ENCODE measurements at regions not wholly inside any gene's neighbourhood (a gene's known extent, or its start where the extent isn't known, plus 50 kb on each side); places are given as distances from the start of the nearest gene placed in this dataset.

GRCh38 chr5:174987443-174988012 lies 263.1 kb downstream of the MSX2 start:
- no peak overlapping the region for H3K4me3 ChIP-seq (ENCODE audit: low read depth, low read length)
- ChIA-PET CTCF (no interaction called here), POLR2A (no interaction called here)
- no peaks in the 10 kb centered on the region for H3K36me3 Mint-ChIP-seq (ENCODE audit: insufficient read depth, unreplicated experiment)
- no peaks in the 10 kb centered on the region for H3K9me3 ChIP-seq
- no peak for TF ChIP-seq CTCF (IDR thresholded peaks at IDR 0.05; ENCODE audit: insufficient read depth in 1 of 2, low read depth in 1 of 2, low read length in 1 of 2, severe bottlenecking in 1 of 2, unreplicated experiment in 1 of 2)
- H3K4me1 ChIP-seq, result no peaks in the 10 kb centered on the region
- intact Hi-C loops (cut with micrococcal nuclease; ENCODE audit: unreplicated experiment), result no loop called here
- no peak for DNase-seq
- no peak overlapping the region for H3K27ac Mint-ChIP-seq (ENCODE audit: unreplicated experiment)
- BruUV-seq (replicated peaks), result no TSS peak
- peaks cover 7% of the 10 kb centered on the region for H3K27me3 Mint-ChIP-seq (ENCODE audit: insufficient read depth, unreplicated experiment)
- no peak overlapping the region for H3K4me3 Mint-ChIP-seq (ENCODE audit: unreplicated experiment)
- H3K4me1 Mint-ChIP-seq (ENCODE audit: low read depth, unreplicated experiment), result no peaks in the 10 kb centered on the region
- no peaks in the 10 kb centered on the region for H3K27me3 ChIP-seq (replicated peaks; ENCODE audit: control insufficient read depth, insufficient read depth, low read length)
- H3K9me3 Mint-ChIP-seq (ENCODE audit: unreplicated experiment), result no peaks in the 10 kb centered on the region
- H3K36me3 ChIP-seq (ENCODE audit: control insufficient read depth, insufficient read depth, low read length), result no peaks in the 10 kb centered on the region

- intact Hi-C loops (cut with micrococcal nuclease; ENCODE audit: unreplicated experiment), result no loop called here
- H3K27me3 Mint-ChIP-seq (ENCODE audit: insufficient read depth, unreplicated experiment), result peaks cover 4% of the 10 kb centered on the region
- no peaks in the 10 kb centered on the region for H3K4me1 ChIP-seq
- H3K9me3 ChIP-seq, result no peaks in the 10 kb centered on the region
- H3K36me3 ChIP-seq (ENCODE audit: control insufficient read depth, insufficient read depth, low read length), result no peaks in the 10 kb centered on the region
- ChIA-PET POLR2A (no interaction called here), CTCF (no interaction called here)
- no TSS peak for BruUV-seq (replicated peaks)
- H3K4me3 ChIP-seq (ENCODE audit: low read depth, low read length), result no peak overlapping the region
- no peak for DNase-seq
- H3K9me3 Mint-ChIP-seq (ENCODE audit: unreplicated experiment), result no peaks in the 10 kb centered on the region
- no peak overlapping the region for H3K4me3 Mint-ChIP-seq (ENCODE audit: unreplicated experiment)
- TF ChIP-seq CTCF (IDR thresholded peaks at IDR 0.05; ENCODE audit: insufficient read depth in 1 of 2, low read depth in 1 of 2, low read length in 1 of 2, severe bottlenecking in 1 of 2, unreplicated experiment in 1 of 2), result no peak
- H3K4me1 Mint-ChIP-seq (ENCODE audit: low read depth, unreplicated experiment), result peaks cover 9% of the 10 kb centered on the region
- no peaks in the 10 kb centered on the region for H3K36me3 Mint-ChIP-seq (ENCODE audit: insufficient read depth, unreplicated experiment)
- no peak overlapping the region for H3K27ac Mint-ChIP-seq (ENCODE audit: unreplicated experiment)
- H3K27me3 ChIP-seq (replicated peaks; ENCODE audit: control insufficient read depth, insufficient read depth, low read length), result no peaks in the 10 kb centered on the region; the same call in 1 of the 2 replicates
These were observed 260.5 kb downstream of the MSX2 start for GRCh38 chr5:174984863-174985262.

GRCh38 chr5:174982485-174982884 lies 258.1 kb downstream of the MSX2 start:
- Histone ChIP-seq H3K27me3 (replicated peaks; ENCODE audit: control insufficient read depth, insufficient read depth, low read length) (no peaks in the 10 kb centered on the region; the same call in 1 of the 2 replicates), H3K4me1 (no peaks in the 10 kb centered on the region), H3K36me3 (ENCODE audit: control insufficient read depth, insufficient read depth, low read length) (no peaks in the 10 kb centered on the region), H3K4me3 (ENCODE audit: low read depth, low read length) (no peak overlapping the region), H3K9me3 (no peaks in the 10 kb centered on the region)
- ChIA-PET CTCF (no interaction called here), POLR2A (no interaction called here)
- no peak overlapping the region for H3K4me3 Mint-ChIP-seq (ENCODE audit: unreplicated experiment)
- no peak overlapping the region for H3K27ac Mint-ChIP-seq (ENCODE audit: unreplicated experiment)
- no peaks in the 10 kb centered on the region for H3K9me3 Mint-ChIP-seq (ENCODE audit: unreplicated experiment)
- TF ChIP-seq CTCF (IDR thresholded peaks at IDR 0.05; ENCODE audit: insufficient read depth in 1 of 2, low read depth in 1 of 2, low read length in 1 of 2, severe bottlenecking in 1 of 2, unreplicated experiment in 1 of 2), result no peak
- H3K36me3 Mint-ChIP-seq (ENCODE audit: insufficient read depth, unreplicated experiment), result no peaks in the 10 kb centered on the region
- no peak for DNase-seq
- H3K27me3 Mint-ChIP-seq (ENCODE audit: insufficient read depth, unreplicated experiment), result peaks cover 6% of the 10 kb centered on the region
- H3K4me1 Mint-ChIP-seq (ENCODE audit: low read depth, unreplicated experiment), result peaks cover 9% of the 10 kb centered on the region
- intact Hi-C loops (cut with micrococcal nuclease; ENCODE audit: unreplicated experiment), result no loop called here
- no TSS peak for BruUV-seq (replicated peaks)
